WTC11 (cell line): ENCODE measurements at regions not wholly inside any gene's neighbourhood (a gene's known extent, or its start where the extent isn't known, plus 50 kb on each side); places are given as distances from the start of the nearest gene placed in this dataset.

ENCODE experiments used
- CREB1 ChIP-seq: sonication (generic); formaldehyde crosslinking; IDR thresholded peaks from 2 replicates; pipeline ENCODE4 v1.8.0; 2023; ENCODE audit warnings: mild to moderate bottlenecking, missing genetic modification reagents
- ESRRA ChIP-seq: sonication (generic); formaldehyde crosslinking; IDR thresholded peaks from 2 replicates; pipeline ENCODE4 v1.8.1; 2022; ENCODE audit warnings: mild to moderate bottlenecking, missing genetic modification reagents, borderline replicate concordance
- IRF2 ChIP-seq: sonication (generic); formaldehyde crosslinking; IDR thresholded peaks from 2 replicates; pipeline ENCODE4 v1.8.0; 2022; ENCODE audit warnings: low read depth, missing genetic modification reagents, borderline replicate concordance
- JAZF1 ChIP-seq: fragments of 250-450 bp; sonication (Bioruptor Pico); IDR thresholded peaks from 2 replicates; pipeline ENCODE4 v1.9.0; 2021; ENCODE audit warnings: moderate library complexity, mild to moderate bottlenecking, inconsistent platforms
- TF ChIP-seq, protein P1 (sequence below): sonication (generic); formaldehyde crosslinking; IDR thresholded peaks from 2 replicates; pipeline ENCODE4 v1.8.1; 2022; ENCODE audit warnings: low read depth, mild to moderate bottlenecking, moderate library complexity, missing genetic modification reagents, borderline replicate concordance
- TF ChIP-seq, protein P2 (sequence below): fragments of 200-600 bp; IDR thresholded peaks from 2 replicates; pipeline ENCODE4 v1.8.0; 2022; ENCODE audit warnings: antibody characterized with exemption
- TF ChIP-seq, protein P3 (sequence below): sonication (generic); formaldehyde crosslinking; IDR thresholded peaks from 2 replicates; pipeline ENCODE4 v1.8.1; 2023; ENCODE audit warnings: mild to moderate bottlenecking, missing genetic modification reagents
- TF ChIP-seq, protein P4 (sequence below): sonication (generic); formaldehyde crosslinking; IDR thresholded peaks from 2 replicates; pipeline ENCODE4 v1.8.1; 2023; ENCODE audit warnings: mild to moderate bottlenecking, missing genetic modification reagents, moderate library complexity
- TF ChIP-seq, protein P5 (sequence below): sonication (generic); formaldehyde crosslinking; conservative IDR thresholded peaks from 2 replicates; pipeline ENCODE4 v1.8.1; 2023; ENCODE audit warnings: mild to moderate bottlenecking, low read depth, missing genetic modification reagents, moderate library complexity

DNA sequence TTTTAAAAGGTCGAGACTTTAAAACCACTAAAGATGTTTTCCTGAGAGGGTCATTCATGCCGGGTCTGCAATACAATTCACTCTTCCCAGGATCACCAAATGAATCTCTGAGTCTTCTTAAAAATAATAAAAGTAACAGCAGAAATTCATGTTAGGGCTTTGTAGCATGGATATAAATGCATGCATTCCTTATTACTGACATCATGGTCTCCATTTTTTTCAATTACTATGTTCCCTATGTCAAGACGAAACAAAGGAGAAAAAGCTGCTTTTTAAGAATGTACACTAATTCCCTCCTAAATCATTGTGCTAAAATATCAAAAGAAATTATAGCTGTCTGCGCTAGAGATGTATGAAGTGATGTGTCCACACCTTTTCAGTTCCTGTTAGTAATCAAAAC, 789.9 kb upstream of the LRRC4C start:
- TF ChIP-seq IRF2 (CRISPR knock-in tag) (no peak), ESRRA (CRISPR knock-in tag) (no peak), CREB1 (CRISPR knock-in tag) (no peak), JAZF1 (CRISPR knock-in tag) (no peak)
- TF ChIP-seq, protein P1, sequence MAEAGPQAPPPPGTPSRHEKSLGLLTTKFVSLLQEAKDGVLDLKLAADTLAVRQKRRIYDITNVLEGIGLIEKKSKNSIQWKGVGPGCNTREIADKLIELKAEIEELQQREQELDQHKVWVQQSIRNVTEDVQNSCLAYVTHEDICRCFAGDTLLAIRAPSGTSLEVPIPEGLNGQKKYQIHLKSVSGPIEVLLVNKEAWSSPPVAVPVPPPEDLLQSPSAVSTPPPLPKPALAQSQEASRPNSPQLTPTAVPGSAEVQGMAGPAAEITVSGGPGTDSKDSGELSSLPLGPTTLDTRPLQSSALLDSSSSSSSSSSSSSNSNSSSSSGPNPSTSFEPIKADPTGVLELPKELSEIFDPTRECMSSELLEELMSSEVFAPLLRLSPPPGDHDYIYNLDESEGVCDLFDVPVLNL (CRISPR knock-in tag), result no peak
- TF ChIP-seq, protein P2, sequence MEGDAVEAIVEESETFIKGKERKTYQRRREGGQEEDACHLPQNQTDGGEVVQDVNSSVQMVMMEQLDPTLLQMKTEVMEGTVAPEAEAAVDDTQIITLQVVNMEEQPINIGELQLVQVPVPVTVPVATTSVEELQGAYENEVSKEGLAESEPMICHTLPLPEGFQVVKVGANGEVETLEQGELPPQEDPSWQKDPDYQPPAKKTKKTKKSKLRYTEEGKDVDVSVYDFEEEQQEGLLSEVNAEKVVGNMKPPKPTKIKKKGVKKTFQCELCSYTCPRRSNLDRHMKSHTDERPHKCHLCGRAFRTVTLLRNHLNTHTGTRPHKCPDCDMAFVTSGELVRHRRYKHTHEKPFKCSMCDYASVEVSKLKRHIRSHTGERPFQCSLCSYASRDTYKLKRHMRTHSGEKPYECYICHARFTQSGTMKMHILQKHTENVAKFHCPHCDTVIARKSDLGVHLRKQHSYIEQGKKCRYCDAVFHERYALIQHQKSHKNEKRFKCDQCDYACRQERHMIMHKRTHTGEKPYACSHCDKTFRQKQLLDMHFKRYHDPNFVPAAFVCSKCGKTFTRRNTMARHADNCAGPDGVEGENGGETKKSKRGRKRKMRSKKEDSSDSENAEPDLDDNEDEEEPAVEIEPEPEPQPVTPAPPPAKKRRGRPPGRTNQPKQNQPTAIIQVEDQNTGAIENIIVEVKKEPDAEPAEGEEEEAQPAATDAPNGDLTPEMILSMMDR, result no peak
- TF ChIP-seq, protein P3, sequence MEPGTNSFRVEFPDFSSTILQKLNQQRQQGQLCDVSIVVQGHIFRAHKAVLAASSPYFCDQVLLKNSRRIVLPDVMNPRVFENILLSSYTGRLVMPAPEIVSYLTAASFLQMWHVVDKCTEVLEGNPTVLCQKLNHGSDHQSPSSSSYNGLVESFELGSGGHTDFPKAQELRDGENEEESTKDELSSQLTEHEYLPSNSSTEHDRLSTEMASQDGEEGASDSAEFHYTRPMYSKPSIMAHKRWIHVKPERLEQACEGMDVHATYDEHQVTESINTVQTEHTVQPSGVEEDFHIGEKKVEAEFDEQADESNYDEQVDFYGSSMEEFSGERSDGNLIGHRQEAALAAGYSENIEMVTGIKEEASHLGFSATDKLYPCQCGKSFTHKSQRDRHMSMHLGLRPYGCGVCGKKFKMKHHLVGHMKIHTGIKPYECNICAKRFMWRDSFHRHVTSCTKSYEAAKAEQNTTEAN, result no peak
- TF ChIP-seq, protein P4, sequence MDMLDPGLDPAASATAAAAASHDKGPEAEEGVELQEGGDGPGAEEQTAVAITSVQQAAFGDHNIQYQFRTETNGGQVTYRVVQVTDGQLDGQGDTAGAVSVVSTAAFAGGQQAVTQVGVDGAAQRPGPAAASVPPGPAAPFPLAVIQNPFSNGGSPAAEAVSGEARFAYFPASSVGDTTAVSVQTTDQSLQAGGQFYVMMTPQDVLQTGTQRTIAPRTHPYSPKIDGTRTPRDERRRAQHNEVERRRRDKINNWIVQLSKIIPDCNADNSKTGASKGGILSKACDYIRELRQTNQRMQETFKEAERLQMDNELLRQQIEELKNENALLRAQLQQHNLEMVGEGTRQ (CRISPR knock-in tag), result no peak
- TF ChIP-seq, protein P5, sequence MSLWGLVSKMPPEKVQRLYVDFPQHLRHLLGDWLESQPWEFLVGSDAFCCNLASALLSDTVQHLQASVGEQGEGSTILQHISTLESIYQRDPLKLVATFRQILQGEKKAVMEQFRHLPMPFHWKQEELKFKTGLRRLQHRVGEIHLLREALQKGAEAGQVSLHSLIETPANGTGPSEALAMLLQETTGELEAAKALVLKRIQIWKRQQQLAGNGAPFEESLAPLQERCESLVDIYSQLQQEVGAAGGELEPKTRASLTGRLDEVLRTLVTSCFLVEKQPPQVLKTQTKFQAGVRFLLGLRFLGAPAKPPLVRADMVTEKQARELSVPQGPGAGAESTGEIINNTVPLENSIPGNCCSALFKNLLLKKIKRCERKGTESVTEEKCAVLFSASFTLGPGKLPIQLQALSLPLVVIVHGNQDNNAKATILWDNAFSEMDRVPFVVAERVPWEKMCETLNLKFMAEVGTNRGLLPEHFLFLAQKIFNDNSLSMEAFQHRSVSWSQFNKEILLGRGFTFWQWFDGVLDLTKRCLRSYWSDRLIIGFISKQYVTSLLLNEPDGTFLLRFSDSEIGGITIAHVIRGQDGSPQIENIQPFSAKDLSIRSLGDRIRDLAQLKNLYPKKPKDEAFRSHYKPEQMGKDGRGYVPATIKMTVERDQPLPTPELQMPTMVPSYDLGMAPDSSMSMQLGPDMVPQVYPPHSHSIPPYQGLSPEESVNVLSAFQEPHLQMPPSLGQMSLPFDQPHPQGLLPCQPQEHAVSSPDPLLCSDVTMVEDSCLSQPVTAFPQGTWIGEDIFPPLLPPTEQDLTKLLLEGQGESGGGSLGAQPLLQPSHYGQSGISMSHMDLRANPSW (CRISPR knock-in tag), result no peak
